ENCODE measurements at regions not wholly inside any gene's neighbourhood (a gene's known extent, or its start where the extent isn't known, plus 50 kb on each side); places are given as distances from the start of the nearest gene placed in this dataset.

DNA sequence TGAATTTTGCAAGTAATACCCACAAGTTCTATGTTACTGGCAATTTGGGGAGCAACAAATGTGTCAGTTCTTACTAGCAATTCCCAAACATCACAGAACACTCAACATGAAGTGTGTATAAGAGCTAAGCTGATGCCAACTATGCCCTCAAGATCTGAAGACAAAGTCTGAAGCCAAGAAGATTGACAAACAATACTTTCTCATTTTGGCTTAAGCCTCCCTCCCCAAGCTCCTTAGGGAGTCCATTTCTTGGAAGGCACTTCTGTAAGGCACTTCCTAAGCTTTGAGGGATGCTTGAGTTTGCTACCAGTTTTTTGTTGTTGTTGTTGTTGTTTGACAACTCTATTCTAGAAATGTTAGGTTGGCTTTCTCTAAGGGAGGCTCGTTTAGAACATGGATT lies 154.4 kb upstream of the ZNF644 start:
- Histone ChIP-seq H3K36me3 (ENCODE audit: insufficient read depth, low read length) (no peaks in the 10 kb centered on the region), H3K4me3 (ENCODE audit: low read depth in 1 of 2, low read length in 2 of 2) (no peak overlapping the region), H3K4me2 (ENCODE audit: insufficient read depth, low read length) (no peak overlapping the region), H3K79me2 (ENCODE audit: insufficient read depth, low read length) (no peaks in the 10 kb centered on the region), H3K27me3 (ENCODE audit: insufficient read depth, low read length, poor library complexity) (no peaks in the 10 kb centered on the region), H3K4me1 (ENCODE audit: insufficient read depth, low read length) (no peaks in the 10 kb centered on the region), H3K9me3 (ENCODE audit: insufficient read depth, low read length, severe bottlenecking) (no peaks in the 10 kb centered on the region), H3K27ac (ENCODE audit: low read length) (no peak overlapping the region), H4K20me1 (ENCODE audit: insufficient read depth, low read length) (no peaks in the 10 kb centered on the region), H3K9ac (ENCODE audit: low read depth, low read length) (no peak overlapping the region), H2AFZ (ENCODE audit: low read depth, low read length) (no peak overlapping the region)
- no peak for ATAC-seq (ENCODE audit: insufficient read depth, low read depth)
- TF ChIP-seq EZH2 (IDR thresholded peaks at IDR 0.05; ENCODE audit: borderline replicate concordance, low read depth, low read length, severe bottlenecking): no peak
- DNase-seq: no peak

GRCh38 chr1:91174734-91175133 lies 152.9 kb upstream of the ZNF644 start:
- Histone ChIP-seq H3K27ac (ENCODE audit: low read length) (no peak overlapping the region), H3K4me1 (ENCODE audit: insufficient read depth, low read length) (no peaks in the 10 kb centered on the region), H3K9me3 (ENCODE audit: insufficient read depth, low read length, severe bottlenecking) (no peaks in the 10 kb centered on the region), H3K27me3 (ENCODE audit: insufficient read depth, low read length, poor library complexity) (no peaks in the 10 kb centered on the region), H3K36me3 (ENCODE audit: insufficient read depth, low read length) (no peaks in the 10 kb centered on the region), H3K79me2 (ENCODE audit: insufficient read depth, low read length) (no peaks in the 10 kb centered on the region), H4K20me1 (ENCODE audit: insufficient read depth, low read length) (no peaks in the 10 kb centered on the region), H3K4me2 (ENCODE audit: insufficient read depth, low read length) (no peak overlapping the region), H3K4me3 (ENCODE audit: low read depth in 1 of 2, low read length in 2 of 2) (no peak overlapping the region), H2AFZ (ENCODE audit: low read depth, low read length) (no peak overlapping the region), H3K9ac (ENCODE audit: low read depth, low read length) (no peak overlapping the region)
- DNase-seq: no peak
- no peak for ATAC-seq (ENCODE audit: insufficient read depth, low read depth)
- TF ChIP-seq EZH2 (IDR thresholded peaks at IDR 0.05; ENCODE audit: borderline replicate concordance, low read depth, low read length, severe bottlenecking): no peak
- TF ChIP-seq, protein P1, sequence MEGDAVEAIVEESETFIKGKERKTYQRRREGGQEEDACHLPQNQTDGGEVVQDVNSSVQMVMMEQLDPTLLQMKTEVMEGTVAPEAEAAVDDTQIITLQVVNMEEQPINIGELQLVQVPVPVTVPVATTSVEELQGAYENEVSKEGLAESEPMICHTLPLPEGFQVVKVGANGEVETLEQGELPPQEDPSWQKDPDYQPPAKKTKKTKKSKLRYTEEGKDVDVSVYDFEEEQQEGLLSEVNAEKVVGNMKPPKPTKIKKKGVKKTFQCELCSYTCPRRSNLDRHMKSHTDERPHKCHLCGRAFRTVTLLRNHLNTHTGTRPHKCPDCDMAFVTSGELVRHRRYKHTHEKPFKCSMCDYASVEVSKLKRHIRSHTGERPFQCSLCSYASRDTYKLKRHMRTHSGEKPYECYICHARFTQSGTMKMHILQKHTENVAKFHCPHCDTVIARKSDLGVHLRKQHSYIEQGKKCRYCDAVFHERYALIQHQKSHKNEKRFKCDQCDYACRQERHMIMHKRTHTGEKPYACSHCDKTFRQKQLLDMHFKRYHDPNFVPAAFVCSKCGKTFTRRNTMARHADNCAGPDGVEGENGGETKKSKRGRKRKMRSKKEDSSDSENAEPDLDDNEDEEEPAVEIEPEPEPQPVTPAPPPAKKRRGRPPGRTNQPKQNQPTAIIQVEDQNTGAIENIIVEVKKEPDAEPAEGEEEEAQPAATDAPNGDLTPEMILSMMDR (IDR thresholded peaks at IDR 0.05; ENCODE audit: borderline replicate concordance, extremely low read depth, low read length, poor library complexity, severe bottlenecking): no peak

DNA sequence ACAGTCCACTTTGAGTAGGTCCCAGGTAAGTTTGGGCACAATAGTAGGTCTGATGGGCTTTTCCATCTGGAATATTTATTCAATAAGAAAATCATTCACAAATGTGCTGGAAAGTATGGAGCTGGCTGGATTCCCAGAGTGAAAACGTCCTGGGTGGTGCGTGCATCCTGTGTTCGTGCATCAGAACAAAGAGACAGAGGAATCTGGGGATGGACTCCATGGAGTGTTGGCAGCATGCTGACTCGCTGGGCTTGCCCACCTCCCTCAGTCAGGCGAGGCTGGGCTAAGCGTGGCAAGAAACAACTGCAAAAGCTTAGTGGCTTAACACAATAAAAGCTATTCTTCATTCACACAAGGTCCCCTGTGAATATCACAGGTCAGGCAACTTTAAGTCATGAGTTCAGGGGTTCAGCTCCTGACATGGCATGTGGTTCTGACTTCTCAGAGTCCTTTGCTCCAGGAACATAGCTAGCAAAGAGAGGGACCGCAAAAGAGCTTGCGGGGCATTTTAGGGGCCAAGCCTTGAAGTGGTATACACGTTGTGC lies 151.6 kb upstream of the ZNF644 start:
- Histone ChIP-seq H4K20me1 (ENCODE audit: insufficient read depth, low read length) (no peaks in the 10 kb centered on the region), H2AFZ (ENCODE audit: low read depth, low read length) (no peak overlapping the region), H3K9me3 (ENCODE audit: insufficient read depth, low read length, severe bottlenecking) (no peaks in the 10 kb centered on the region), H3K4me2 (ENCODE audit: insufficient read depth, low read length) (no peak overlapping the region), H3K27ac (ENCODE audit: low read length) (no peak overlapping the region), H3K9ac (ENCODE audit: low read depth, low read length) (no peak overlapping the region), H3K27me3 (ENCODE audit: insufficient read depth, low read length, poor library complexity) (no peaks in the 10 kb centered on the region), H3K4me1 (ENCODE audit: insufficient read depth, low read length) (no peaks in the 10 kb centered on the region), H3K36me3 (ENCODE audit: insufficient read depth, low read length) (no peaks in the 10 kb centered on the region), H3K79me2 (ENCODE audit: insufficient read depth, low read length) (no peaks in the 10 kb centered on the region), H3K4me3 (ENCODE audit: low read depth in 1 of 2, low read length in 2 of 2) (no peak overlapping the region)
- TF ChIP-seq, protein P1 (IDR thresholded peaks at IDR 0.05; ENCODE audit: borderline replicate concordance, extremely low read depth, low read length, poor library complexity, severe bottlenecking): no peak
- TF ChIP-seq EZH2 (IDR thresholded peaks at IDR 0.05; ENCODE audit: borderline replicate concordance, low read depth, low read length, severe bottlenecking): no peak
- ATAC-seq (ENCODE audit: insufficient read depth, low read depth) (no peak), DNase-seq (no peak)

DNA sequence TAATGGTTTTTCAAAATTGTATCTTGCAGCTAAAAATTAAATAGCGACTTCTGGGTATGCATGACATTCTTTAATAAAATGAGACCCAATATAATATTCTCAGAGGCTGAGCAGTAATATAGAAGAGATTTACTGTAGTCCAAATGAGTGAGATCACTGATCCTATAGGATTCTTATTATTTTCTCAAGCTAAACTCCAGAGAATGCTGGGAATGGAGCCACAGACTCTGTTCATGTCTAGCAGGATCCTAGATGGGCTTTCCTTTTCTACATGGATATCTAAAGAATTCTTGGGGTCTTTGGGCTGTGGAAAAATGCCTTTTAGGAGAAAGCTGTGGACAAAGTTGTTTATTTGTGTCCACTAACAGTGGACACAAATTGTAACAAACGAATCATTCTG lies 150.7 kb upstream of the ZNF644 start:
- H3K36me3 ChIP-seq (ENCODE audit: insufficient read depth, low read length): no peaks in the 10 kb centered on the region
- TF ChIP-seq, protein P1 (IDR thresholded peaks at IDR 0.05; ENCODE audit: borderline replicate concordance, extremely low read depth, low read length, poor library complexity, severe bottlenecking): no peak
- TF ChIP-seq EZH2 (IDR thresholded peaks at IDR 0.05; ENCODE audit: borderline replicate concordance, low read depth, low read length, severe bottlenecking): no peak
- no peaks in the 10 kb centered on the region for H3K79me2 ChIP-seq (ENCODE audit: insufficient read depth, low read length)
- ATAC-seq (ENCODE audit: insufficient read depth, low read depth): no peak
- no peak overlapping the region for H2AFZ ChIP-seq (ENCODE audit: low read depth, low read length)
- H4K20me1 ChIP-seq (ENCODE audit: insufficient read depth, low read length): no peaks in the 10 kb centered on the region
- no peaks in the 10 kb centered on the region for H3K27me3 ChIP-seq (ENCODE audit: insufficient read depth, low read length, poor library complexity)
- no peak overlapping the region for H3K27ac ChIP-seq (ENCODE audit: low read length)
- DNase-seq: no peak
- H3K4me1 ChIP-seq (ENCODE audit: insufficient read depth, low read length): no peaks in the 10 kb centered on the region
- H3K4me2 ChIP-seq (ENCODE audit: insufficient read depth, low read length): no peak overlapping the region
- no peak overlapping the region for H3K4me3 ChIP-seq (ENCODE audit: low read depth in 1 of 2, low read length in 2 of 2)
- no peak overlapping the region for H3K9ac ChIP-seq (ENCODE audit: low read depth, low read length)
- H3K9me3 ChIP-seq (ENCODE audit: insufficient read depth, low read length, severe bottlenecking): no peaks in the 10 kb centered on the region

Data from DND-41 (cell line).